ENCODE measurements at regions not wholly inside any gene's neighbourhood (a gene's known extent, or its start where the extent isn't known, plus 50 kb on each side); places are given as distances from the start of the nearest gene placed in this dataset.

DNA sequence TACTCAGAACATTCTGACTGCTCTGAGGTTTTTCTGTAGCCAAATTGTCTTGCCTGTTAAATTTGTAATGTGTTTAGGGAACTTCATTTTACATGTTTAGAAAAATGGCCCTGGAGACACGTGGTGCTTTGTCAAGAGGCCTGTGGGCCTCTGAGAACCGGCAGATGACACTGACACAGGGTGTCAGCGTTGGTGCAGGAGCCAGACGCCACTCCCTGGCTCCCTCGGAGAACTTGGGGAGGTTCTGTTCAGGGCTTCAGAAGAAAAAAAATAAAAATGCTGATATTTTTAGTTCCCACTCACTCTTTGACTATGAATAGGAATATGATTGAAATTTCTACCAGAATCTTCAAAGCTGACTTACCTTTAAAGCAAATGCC, 190.9 kb upstream of the GATB start:
- intact Hi-C loops (cut with micrococcal nuclease): no loop called here

DNA sequence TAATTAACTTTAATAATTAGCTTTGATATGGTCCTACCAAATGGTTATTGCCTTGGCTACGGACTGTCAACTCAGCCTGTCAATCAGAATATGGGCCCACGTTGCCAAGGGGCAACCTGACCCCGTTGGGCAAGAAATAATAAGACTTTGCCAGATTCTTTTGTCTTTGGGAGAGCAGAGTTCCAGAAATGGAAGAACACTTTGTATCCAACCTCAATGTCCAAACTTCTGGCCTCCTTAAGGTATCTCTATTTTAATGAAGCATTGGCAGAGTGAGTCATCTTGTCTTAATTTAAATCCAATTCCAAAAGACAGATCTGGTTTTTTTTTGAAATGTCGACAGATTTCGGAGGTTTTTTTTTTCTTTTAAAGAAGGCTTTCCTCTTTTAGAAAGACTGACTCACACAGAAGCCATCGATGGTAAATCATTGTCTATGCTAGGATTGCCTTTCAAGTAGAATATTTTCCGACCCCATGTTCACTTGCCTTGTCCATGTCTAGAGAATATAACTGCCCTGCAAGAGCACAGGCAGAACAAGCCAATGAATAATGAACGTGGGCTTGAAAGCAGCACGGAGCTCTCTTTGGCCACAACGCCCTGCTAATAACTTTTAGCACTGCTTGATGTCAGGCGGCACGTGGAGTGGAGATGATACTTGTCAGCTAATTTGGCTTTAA, 190.3 kb upstream of the GATB start:
- intact Hi-C loops (cut with micrococcal nuclease): no loop called here

DNA sequence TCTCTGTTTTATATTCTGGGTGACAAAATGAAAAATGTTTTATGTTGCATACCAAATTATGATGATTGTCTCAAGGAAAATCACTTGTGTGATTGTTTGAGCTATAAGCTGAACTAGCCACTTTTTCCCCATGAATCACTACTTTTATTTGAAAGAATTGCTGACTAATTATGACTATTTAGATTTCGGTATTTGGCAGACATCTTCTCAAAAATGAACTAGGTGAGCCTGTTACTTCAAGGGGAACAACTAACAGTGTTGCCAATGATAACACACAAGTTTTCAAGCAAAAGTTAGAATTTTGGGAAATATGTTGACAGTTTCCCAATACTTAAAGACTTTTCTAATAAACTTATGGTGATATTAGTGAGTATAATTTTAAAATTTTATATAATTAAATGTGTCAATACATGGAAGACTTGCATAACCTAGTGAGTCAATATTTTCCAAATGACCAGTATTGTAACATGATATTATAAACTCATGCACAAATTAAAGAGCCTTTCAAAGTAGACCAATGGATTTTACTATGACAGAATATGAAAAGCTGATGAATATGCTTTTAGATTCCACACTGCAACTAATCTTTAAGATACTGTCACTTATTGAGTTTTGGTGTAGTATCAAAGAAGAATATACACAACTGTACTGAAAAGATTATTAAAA, 187.7 kb upstream of the GATB start:
- intact Hi-C loops (cut with micrococcal nuclease): no loop called here

DNA sequence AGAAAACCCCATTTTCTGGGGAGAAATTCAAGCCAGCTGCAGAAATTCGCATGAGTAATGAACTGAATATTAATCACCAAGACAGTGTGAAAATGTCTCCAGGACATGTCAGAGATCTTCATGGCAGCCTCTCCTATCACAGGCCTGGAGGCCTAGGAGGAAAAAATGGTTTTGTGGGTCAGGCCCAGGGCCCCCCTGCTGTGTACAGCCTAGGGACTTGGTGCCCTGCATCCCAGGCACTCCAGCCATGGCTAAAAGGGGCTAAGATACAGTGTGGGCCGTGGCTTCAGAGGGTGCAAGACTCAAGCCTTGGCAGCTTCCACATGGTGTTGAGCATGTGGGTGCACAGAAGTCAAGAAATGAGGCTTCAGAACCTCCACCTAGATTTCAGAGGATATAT, 185.9 kb upstream of the GATB start:
- intact Hi-C loops (cut with micrococcal nuclease): no loop called here

DNA sequence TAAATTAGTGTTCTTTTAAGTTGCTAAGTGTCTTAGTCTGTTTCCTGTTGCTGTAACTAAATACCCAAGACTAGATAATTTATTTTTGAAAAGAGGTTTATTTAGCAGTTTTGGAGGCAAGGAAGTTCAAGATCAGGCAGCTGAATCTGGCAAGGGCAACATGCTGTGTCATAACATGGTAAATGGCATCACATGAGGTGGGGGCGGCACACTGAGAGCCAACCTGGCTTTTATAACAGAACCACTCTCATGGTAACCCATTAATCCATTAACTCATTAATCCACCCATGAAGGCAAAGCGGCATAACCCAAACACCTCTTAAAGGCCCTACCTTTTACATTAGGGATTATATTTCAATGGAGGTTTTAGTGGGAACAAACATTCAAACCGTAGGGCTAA, 182.2 kb upstream of the GATB start:
- intact Hi-C loops (cut with micrococcal nuclease): no loop called here

DNA sequence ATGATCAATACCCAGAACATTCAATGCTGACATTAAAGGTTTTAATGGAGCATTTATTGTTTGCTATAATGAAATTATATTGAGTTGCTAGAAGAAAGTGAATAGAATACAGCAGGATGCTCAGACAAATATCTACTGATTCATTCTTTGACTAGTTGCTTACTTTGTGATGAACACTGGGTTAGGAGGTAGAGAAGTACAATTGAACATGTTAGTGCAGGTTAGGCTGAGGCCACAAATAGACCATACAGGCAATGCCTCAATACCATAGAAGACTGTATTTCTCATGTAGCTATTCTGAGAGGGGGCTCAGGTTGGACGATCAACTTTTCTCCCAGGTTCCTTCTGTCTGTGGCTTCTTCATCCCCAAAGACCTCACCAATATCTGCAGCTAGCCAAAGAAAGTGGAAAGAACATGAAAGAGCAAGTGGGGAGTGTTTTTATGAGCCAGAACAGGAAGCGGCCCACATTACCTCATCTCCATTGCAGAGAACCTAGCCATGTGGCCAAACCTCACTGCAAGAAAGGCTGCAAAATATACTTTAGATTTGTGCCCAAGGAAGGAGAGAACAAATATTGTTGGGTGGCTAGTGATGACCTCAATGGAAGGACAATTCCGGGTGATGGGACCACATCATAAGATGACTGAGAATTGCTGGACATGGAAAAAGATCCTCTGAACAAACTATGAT, 180.3 kb upstream of the GATB start:
- intact Hi-C loops (cut with micrococcal nuclease): no loop called here

DNA sequence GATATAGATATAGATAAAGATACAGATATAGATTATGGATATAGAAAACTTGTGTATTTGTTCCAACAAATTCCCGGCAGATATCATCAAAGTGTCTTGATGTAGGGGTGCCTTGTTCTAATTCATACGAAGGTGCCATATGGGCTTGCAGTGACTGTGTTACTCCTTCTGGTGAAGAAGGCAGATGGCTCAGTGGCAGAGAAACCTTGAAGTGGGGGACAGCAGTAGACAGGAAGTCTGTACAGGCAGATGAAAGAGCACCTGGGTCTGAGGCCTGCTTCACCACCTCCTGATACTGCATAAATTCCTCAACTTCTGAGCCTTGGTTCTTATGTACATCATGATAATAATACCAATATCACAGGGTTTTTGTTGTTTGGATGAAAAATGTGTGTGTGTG, 179.5 kb upstream of the GATB start:
- intact Hi-C loops (cut with micrococcal nuclease): no loop called here

DNA sequence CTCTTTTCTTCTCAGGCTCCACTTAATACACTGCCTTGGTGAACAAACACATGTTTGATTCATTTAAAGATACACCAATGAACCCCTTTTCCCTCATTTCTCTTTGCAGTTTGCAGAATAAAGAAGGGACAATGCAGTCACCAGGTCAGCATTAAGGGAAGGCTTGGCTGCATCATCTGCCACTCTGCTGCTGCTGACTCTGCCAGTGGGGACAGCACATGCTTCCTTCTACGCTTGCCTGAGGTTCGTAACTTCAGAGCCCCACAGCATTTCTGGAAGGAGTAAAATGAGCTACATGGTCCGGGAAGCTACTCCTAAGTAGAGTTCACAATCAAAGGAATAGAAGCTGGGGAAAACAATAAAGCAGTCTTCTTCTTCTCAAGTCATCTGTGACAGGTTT, 178.9 kb upstream of the GATB start:
- intact Hi-C loops (cut with micrococcal nuclease): no loop called here

DNA sequence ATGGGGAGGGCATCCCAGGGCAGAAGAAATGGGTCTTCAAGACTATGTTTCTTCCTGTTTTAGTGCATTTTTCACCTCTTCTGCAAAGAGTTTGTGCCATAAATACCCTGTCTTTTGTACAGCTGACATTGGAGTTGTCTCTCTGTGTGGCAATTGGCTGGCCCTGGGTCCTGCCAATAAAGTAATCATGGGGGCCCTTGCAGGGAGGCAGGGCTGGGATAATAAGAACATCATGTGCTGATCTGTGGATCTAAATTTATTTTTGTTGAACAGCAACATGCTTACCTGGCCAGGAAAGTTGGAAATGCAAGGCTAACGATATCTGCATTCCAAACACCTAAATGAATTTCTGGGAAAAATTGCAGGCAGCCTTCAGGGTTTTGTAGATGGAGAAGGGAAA, 174.6 kb upstream of the GATB start:
- intact Hi-C loops (cut with micrococcal nuclease): no loop called here

DNA sequence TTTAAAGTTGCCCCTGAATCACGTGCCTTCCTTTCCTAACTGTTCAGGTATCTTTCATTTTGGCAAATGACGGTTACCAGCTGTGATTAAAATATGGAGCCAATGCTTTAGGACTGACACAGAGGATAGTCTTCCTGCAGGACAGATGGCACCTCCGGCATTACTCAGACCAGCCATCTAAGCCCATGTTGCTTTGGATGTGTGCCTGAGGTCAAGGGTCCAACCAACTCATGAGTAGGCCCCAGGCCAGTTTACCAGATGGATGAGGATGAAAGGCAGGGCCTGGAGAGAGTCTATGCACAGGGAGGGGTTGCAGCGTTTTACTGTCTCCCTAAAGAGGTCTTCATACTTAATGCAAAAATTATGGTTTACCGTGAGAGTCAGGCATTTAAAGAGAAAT, 174.0 kb upstream of the GATB start:
- intact Hi-C loops (cut with micrococcal nuclease): no loop called here

DNA sequence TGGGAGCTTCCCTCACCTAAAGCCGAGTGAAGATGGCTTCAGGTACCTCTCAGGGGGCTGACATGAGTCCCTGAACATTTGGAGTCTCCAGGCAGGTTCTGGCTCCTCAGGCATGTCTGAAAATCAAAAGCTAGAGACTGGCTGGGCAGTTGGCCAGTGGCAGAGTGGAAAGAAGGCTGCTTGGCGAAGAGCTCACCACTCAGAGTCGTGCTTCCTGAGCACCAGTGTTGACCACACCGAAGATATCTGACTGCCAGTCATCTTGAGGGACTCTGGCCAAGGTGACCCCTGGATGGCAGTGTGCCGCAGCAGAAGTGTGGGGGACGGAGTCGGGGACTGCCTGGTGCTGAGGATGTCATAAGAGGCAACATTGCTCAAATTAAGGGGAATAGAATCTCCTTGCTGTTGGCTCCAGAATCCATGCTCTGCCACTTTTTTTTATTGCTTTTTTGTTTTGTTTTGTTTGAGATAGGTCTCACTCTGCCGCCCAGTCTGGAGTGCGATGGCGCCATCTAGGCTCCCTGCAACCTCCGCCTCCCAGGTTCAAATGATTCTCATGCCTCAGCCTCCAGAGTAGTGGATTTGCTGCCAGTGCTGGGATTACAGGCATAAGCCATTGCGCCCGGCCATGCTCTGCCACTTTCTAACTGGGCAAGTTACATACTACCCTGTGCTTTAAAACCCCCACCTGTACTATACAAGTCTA, 172.5 kb upstream of the GATB start:
- intact Hi-C loops (cut with micrococcal nuclease): no loop called here

DNA sequence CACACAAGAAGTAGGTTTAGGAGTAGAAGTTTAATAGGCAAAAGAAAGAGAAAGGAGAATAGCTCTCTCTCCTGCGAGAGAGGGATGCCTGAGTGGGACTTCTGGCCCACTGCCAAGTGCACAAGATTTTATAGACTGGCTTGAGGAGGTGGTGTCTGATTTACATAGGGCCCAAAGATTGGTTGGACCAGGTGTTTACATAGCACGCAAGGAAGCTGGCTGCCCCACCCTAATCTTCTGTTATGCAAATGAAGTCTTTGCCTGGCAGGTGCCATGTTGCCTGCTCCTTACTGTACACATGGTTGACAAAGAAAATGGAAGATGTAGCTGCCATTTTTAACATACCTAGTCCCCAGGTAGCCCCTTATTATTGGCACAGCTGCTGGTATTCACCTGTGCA, 170.8 kb upstream of the GATB start:
- intact Hi-C loops (cut with micrococcal nuclease): no loop called here

DNA sequence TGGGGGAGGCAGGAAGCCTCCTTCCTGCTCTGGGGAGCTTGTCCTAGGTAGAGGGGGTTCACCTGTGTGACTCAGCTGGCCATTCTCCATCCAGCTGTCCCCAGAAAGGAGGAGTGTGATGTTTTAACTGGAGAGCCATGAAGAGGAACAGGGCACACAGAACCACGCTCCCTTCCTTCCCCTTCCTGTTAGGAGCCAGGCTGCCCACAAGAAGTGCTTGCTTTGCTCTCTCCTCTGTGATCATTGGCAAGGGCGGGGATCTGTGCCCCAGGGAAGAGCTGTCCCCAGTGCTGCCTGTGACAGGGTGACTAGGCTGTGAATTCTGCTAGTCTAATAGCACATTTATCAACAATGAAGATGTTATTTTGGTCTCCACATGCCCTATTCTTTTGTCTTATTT, 169.6 kb upstream of the GATB start:
- intact Hi-C loops (cut with micrococcal nuclease): no loop called here

DNA sequence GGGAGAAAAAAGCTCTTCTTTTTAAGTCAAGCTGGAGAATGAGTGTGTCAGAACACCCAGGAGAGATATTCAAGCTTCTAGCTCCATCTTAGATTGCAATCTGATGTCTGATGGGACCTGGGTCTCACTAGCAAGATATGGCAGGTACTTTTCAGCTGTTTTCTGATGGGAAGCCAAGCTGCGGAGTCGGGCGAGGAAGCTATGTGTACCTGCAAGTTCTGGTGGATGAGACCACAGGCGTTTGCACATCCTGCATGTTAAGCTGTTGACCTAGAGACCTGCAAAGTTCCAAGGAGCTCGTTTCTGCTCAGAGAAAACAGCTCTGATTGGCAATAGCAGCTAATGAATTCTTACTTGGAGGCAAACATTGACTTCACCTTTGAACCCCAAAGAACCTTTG, 167.3 kb upstream of the GATB start:
- intact Hi-C loops (cut with micrococcal nuclease): no loop called here

DNA sequence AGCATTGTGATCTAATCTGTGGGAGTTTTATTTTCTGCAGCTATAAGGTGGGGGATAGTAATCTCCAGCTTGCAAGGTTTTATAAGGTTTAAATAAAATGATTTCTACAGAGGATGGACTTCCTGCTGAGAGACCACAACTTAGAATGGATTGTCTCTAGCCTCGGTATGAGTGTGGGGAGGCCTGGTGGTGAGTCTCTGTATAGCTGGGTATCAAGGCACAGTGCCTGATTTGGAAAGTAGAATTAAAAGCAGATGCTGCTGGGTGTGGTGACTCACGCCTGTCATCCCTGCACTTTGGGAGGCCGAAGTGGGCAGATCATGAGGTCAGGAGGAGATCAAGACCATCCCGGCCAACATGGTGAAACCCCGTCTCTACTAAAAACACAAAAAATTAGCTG, 162.0 kb upstream of the GATB start:
- intact Hi-C loops (cut with micrococcal nuclease): no loop called here

DNA sequence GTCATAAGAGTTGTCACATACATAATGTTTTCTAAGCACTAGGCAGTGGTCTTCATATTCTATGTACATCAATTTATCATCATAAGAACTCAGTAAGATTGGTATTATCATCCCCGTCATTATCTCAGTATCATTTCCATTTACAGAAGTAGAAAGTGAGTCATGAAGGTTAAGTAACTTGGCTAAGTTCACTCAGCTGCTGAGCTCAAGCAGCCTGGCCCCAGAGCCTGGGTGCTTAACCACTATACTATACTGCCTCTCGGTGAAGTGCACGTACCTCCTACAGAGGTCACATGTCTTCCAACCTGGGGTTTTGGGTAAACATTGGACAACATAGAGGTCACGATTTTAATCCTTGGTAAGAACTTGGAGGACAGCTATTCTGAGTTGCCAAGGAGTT, 161.5 kb upstream of the GATB start:
- intact Hi-C loops (cut with micrococcal nuclease): no loop called here

DNA sequence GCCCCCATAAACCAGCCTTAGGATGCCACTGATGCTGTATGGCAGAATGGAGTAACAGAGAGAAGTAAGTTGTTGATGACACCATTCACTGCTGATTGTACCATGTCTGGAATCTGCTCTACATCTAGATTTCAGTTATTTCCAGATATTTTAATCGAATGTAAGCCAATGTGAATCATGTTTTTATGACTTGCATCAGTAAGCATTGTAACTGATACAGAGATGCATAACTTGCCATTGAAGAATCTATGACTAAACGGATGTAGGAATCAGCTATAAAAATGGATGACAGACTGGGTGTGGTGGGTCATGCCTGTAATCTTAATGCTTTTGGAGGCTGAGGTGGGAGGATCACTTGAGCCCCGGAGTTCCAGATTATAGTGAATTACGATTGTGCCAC, 161.0 kb upstream of the GATB start:
- intact Hi-C loops (cut with micrococcal nuclease): no loop called here

DNA sequence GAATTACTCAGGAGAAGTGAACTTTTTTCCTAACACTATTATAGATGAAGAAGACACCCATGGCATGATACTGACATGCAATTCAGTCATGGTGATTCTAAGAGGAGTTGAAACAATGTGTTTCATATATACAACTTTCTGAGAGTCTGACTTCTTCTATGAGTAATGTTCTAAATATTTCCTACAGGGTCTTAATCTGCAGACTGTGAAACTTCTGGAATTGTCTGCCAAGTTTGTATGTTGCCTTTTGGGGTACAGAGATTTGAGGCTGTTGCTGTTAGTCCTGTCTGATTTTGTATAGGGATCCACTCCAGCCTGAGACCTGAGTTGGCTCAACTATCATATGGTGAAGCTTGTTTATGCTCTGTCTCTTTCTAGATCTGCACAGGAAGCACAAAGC, 160.6 kb upstream of the GATB start:
- intact Hi-C loops (cut with micrococcal nuclease): no loop called here

DNA sequence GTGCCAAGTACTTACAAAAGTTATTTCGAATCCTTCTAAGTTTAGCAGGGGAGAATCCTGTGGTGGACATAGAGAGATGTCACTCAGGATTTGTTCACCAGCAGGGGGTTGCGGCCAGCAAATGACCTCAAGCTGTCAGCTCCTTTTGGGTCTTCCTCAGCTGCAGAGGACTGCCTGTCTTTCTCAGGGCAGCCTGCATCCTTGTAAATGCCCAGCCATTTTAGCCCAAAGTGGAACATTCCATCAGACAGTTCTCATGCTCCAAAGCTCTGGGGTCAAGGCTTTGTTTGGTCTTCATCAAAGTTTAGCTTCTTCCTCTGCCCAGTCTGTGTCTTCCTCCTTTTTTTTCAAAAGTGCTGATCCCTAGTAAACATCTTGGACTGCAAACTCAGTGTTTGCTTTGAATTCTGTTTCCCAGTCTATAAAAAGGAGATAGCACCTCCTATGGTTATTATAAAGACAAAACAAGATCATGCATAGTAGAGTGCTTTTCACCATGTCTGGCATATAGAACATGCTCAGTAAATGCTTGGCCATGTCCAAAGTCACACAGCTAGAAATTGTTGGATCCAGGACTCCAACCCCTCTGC, 156.4 kb upstream of the GATB start:
- intact Hi-C loops (cut with micrococcal nuclease): no loop called here

DNA sequence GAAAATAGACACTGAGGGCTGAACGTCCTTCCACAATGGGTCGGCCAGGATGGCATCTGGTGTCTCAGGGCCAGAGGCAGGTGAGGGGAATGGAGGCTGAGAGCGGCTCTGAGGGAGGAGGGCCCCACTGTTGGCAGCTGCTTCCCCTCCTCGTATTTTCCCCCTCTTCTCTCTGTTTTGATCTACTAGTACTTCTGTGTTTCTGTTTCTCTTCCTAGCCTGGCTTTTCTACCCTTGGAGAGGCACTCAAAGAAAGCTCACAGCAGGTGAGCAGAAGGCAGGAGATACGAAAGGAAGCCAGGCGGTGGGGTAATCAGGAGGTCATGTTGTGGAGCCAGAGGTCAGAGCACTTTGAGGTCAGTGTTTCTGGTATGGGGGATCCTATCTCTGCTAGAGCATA, 151.8 kb upstream of the GATB start:
- intact Hi-C loops (cut with micrococcal nuclease): no loop called here

DNA sequence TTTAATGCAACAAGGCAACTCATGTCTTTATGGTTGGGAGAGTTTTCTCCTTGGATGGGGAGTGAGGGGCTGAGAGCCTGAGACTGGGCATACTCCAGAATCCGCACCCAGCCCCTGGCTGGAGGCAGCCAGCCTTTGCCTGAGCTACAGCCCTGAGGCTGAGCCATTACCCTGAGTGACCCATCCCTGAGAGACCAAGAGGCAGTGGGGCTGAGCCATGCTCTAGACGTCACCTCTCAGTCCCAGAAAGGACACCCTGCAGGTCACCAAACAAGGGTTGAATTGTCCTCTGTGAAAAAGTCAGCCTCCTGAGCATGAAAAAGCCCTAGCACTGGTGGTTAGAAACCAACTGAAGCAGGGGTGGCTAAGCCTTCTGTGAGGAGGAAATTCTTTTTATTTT, 151.2 kb upstream of the GATB start:
- intact Hi-C loops (cut with micrococcal nuclease): no loop called here
